ENCODE measurements at regions not wholly inside any gene's neighbourhood (a gene's known extent, or its start where the extent isn't known, plus 50 kb on each side); places are given as distances from the start of the nearest gene placed in this dataset.
"Not testable (repeated sequence)": the region's sequence is repeated elsewhere in the genome, so short reads cannot be mapped to it uniquely, and the experiment has no call there.

- DNase-seq (ENCODE audit: low read depth): no peak
These were observed 264.9 kb downstream of the CCER1 start for GRCh38 chr12:90690120-90690519.

DNA sequence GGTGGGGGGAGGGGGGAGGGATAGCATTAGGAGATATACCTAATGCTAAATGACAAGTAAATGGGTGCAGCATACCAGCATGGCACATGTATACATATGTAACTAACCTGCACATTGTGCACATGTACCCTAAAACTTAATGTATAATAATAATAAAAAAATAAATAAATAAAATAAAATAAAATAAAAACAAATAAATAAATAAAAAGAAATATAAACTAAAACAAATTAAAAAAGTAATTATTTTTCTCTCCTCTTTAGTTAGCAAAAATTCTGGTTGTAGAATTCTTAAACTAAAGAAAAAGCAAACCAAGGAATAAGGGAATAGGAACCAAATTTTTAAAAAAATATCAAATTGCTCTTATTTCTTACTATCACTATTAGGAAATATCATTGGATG lies 267.3 kb downstream of the CCER1 start:
- DNase-seq (ENCODE audit: low read depth): not testable (repeated sequence)

- no peak for DNase-seq (ENCODE audit: low read depth)
These were observed 271.1 kb downstream of the CCER1 start for GRCh38 chr12:90683871-90684270.

GRCh38 chr12:90682398-90682797 lies 272.6 kb downstream of the CCER1 start:
- no peak for DNase-seq (ENCODE audit: low read depth)

DNA sequence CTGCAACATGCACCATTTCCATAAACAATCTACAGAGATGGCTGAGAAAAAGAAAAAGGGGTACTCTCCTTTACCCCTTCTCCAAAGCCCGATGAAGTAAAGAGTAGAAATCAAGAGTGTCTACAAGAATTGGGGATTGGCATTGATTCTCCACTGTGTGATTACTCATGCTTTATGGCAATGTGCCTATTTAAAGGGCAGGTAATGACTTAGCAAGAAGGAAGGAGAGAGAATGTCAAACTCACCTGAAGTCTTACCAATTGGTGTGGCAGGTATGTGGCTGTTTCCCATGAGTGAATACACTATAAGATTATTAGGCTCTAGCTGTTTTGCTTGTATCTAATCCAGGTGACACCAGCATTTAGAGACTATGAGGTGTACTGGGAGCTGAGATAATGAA lies 275.3 kb downstream of the CCER1 start:
- DNase-seq (ENCODE audit: low read depth): no peak

- DNase-seq (ENCODE audit: low read depth): no peak
These were observed 277.4 kb downstream of the CCER1 start for GRCh38 chr12:90677552-90677951.

- no peak for DNase-seq (ENCODE audit: low read depth)
These were observed 277.9 kb downstream of the CCER1 start for GRCh38 chr12:90677055-90677454.

- DNase-seq (ENCODE audit: low read depth): no peak
These were observed 279.9 kb downstream of the CCER1 start for GRCh38 chr12:90675106-90675505.

DNA sequence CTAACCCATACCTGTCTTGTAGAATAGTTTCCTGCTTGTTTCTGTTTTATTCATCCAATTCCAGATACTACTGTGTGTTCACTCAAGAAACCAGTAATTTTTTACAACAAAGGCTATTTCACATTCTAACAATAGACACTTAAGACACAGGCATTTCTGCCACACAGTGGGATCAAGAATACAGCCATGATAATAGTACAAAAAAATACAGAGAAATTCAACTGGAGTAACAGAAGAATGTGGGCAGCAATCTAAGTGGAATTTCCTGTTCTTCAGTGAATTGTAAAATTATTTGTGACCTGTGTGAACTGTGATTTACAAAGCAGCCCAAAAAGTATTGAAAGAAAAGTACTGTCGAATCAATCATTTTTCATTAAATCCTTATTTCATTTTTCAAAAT lies 282.9 kb downstream of the CCER1 start:
- DNase-seq (ENCODE audit: low read depth): no peak

GRCh38 chr12:90663949-90664348 lies 291.0 kb downstream of the CCER1 start:
- DNase-seq (ENCODE audit: low read depth): not testable (repeated sequence)

- DNase-seq (ENCODE audit: low read depth): no peak
These were observed 295.9 kb downstream of the CCER1 start for GRCh38 chr12:90659060-90659459.

DNA sequence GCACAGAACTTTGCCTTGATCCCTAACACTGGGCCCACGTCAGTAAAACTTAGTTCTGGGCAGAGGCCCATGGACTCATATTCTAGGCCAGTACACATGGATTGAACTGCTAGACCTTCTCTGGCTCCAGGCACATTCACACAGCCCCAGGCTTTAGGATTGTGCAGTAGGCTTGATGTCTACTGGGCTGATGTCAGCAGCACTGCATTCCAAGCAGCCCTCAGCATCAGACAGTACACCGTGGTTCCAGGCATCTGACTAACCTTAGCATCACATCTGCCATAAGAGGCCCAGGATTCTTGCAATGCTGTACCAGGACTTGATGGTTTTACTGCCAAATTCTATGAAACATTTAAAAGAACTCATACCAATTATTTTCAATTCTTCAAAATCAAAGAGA lies 301.9 kb downstream of the CCER1 start:
- DNase-seq (ENCODE audit: low read depth): no peak

DNA sequence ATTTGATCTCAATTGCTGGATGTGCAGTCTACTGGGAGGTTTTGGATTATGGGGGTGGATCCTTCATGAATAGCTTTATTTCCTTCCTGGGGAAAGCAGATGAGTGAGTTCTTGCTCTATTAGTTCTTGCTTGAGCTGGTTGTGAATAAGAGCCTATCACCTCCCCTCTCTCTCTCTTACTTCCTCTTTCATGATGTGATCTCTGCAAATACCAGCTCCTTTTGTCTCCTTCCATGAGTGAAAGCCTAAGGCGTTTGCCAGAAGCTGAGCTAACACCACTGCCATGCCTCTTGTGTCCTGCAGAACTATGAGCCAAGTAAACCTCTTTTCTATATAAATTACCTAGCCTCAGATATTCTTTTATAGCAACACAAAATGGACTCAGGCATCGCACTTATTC lies 302.7 kb downstream of the CCER1 start:
- no peak for DNase-seq (ENCODE audit: low read depth)

DNA sequence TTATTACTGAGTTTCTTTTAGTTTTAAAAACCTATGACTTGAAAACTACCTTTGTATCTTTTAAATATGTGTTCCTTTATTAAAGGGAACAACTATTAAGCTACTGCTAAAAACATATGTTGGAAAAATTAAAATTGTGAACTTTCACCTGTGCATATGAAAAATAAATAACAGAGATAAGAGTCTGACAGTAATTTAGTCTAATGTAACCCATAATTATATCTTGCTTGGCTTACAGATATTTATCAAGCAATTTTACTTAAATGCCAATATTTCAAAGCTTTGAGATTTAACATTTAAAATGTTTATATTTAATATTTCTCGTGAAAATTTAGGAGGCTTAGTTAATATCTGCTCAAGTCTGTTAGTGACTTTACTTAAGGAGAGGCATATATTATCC lies 309.8 kb downstream of the CCER1 start:
- DNase-seq (ENCODE audit: low read depth): no peak

GRCh38 chr12:90631591-90632212 lies 323.3 kb downstream of the CCER1 start:
- no peak for DNase-seq (ENCODE audit: low read depth)

DNA sequence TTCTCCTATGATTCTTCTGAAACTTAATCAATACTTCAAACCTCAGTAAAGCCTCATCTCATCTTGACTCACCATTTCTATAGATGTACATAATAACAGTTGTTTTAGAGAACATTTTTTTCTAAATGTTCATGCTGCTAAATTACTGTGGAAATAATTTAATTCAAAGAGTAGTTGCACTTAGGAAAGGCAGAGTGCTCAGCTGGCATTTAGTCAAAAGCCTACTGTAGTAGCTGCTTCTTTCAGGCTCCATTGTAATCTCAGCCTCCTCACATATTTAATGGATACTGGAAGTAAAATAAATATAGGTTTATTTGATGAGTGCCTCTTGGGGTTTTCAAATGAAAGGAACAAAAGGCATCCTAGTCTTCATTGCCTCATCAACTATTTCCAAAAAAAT lies 325.0 kb downstream of the CCER1 start:
- no peak for DNase-seq (ENCODE audit: low read depth)

DNA sequence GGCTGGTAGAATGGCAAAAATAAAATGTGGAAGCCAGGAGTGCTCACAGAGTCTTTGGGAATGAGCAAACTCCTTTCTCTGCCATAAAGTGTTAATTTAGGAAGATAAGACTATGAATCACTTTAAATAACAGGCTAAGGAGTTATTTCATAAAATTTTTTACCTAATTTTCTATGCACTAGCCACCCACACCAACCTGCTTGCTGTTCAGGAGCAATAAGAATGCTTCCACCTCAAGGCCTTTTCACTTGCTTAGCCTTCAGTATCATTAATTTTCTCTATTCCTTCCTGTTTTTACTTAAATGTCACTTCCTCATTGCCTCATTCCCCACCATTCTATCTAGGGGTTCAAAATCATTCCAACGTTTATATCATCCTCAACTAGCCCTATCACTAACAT lies 326.8 kb downstream of the CCER1 start:
- no peak for DNase-seq (ENCODE audit: low read depth)

DNA sequence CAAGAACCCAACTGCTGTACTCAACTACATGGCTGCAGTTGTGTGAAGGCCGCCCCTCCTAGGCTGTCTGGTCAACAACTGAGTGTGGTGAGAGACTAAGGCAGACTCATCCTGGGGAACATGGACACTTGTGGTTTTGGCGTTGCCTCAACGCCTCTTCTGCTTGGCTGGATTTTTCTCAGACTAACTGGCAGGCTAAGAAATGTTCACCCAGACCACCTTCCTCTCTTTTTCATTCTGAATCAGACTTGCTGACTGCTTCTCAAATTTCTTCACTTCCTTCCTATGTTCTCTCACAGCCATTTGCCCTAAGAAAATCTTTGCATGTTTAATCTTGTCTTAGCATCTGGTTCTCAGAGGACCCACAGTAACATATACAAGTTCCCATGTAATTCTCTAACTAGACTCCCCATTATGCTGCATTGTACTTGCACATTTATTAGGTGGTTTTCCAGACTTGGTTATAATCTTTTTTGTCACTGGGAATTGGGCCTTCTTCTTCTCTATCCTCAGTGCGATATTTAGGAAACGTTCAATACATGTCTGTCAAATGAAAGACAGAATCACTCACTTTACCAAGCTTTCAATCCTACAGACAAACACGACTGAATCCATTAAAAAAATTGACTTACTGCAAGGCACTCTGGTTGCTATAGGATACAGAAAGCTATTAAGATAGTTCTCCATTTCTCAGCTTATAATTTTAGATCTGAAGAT lies 327.6 kb downstream of the CCER1 start:
- DNase-seq (ENCODE audit: low read depth): no peak

- DNase-seq (ENCODE audit: low read depth): no peak
These were observed 332.5 kb downstream of the CCER1 start for GRCh38 chr12:90622431-90622830.

DNA sequence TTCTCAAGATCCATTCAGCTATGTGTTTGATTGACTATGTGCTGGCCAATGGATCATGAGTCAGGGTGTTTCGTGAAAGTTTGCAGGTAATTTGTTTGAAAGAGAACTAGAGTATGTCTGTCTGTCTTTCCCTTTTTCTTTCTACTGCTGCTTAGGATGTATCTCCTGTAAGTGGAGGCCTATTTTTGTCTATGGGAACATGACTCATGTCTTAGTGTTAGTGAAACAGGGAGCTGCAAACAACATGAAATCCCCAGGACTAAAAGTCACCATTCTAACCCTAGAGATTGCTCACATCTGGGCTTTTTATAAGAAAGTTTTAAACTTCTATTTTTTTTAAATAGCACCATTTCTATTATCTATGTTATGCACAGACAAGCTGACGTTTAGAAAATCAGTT lies 333.0 kb downstream of the CCER1 start:
- no peak for DNase-seq (ENCODE audit: low read depth)

DNA sequence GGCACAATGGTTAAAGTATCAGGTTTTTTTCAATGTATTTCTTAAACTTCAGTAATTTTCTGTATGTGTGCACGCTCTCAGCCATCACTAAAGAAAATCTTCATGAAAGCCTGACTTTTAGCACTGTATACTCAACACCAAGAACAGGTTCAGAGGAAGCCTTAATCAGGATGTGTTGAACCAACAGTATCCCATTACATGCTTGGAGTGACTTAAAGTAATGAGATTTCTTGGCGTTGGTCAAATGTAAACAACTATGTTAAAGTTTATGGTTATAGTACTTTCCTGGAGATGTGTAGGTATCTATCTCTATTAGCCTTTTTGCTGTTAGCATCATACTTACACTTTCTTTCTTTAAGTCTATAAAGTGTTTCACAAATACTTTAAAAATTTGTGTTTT lies 335.0 kb downstream of the CCER1 start:
- DNase-seq (ENCODE audit: low read depth): no peak

- no peak for DNase-seq (ENCODE audit: low read depth)
These were observed 336.4 kb downstream of the CCER1 start for GRCh38 chr12:90618586-90618985.

- DNase-seq (ENCODE audit: low read depth): no peak
These were observed 343.1 kb downstream of the CCER1 start for GRCh38 chr12:90611891-90612290.

DNA sequence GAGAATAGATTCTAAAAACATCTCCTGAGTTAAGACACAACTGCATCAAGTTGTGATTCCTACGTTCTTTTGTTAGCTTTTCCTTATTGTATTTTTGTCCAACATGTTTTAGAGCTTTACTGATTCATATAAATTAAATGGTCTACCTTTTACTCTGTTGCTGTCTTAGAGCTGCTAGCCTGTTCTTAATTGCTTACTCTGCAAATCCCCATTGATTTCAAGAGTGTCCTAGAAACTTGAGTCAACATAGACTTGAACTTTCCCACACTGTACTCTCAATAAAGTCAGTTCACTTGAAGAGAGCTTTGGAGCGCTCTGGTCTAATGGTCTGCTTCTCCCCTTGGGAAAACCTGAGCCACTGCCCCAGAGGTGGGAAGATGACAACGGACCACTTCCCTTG lies 343.9 kb downstream of the CCER1 start:
- no peak for DNase-seq (ENCODE audit: low read depth)
